ENCODE measurements at regions not wholly inside any gene's neighbourhood (a gene's known extent, or its start where the extent isn't known, plus 50 kb on each side); places are given as distances from the start of the nearest gene placed in this dataset.

DNA sequence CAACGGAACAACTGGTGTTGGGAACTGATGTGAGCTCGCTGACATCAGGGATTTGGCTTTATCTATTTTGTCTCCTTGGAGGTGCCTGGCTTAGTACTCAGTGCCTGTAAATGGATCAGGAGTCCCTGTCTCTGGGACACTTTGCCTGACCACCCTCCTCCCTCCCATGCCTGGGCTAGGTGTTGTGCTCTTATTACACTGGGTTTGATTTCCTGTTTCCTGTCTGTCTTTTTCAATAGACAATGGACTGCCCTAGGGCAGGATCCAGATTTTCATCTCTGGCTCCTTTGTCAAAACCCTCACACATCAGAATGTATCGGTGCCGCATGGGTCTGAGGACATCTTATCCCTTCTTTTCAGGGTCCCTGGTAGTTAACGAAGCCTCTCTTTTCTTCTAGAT is 223.6 kb upstream of the ASIC2 start:
- no peak for DNase-seq

DNA sequence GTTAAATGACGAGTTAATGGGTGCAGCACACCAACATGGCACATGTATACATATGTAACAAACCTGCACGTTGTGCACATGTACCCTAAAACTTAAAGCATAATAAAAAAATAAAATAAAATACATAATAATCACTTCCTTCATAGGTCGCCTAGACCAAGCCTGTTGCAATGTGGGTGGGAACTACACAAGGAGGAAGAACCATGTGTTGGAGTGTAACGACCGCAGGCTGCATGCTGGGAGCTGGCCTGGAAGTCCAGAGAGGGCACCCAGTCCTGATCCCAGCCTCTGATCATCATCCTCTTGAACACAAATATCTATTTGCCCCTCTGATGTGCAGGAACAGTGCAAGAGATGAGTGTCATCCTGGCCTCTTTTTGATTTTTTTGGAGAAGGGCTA is 224.7 kb upstream of the ASIC2 start:
- DNase-seq: no peak

DNA sequence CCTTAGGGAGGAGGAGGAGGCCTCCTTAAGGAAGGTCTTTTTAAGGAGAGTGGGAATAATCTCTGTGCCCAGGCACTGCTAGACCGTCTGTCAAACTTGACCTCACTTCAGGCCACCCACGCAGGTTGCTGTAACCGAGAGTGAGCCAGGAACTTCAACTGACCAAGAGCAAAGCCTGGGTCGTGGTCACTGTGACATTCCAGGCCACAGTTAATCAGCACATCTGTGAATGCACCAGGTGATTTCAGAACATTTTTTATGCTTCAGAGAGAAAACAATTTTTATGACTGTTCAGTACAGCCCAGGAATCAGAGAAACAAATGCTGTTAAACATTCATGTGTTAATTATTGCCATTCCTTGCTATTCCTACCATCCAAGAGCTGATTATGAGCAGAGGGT is 226.6 kb upstream of the ASIC2 start:
- DNase-seq: no peak

DNA sequence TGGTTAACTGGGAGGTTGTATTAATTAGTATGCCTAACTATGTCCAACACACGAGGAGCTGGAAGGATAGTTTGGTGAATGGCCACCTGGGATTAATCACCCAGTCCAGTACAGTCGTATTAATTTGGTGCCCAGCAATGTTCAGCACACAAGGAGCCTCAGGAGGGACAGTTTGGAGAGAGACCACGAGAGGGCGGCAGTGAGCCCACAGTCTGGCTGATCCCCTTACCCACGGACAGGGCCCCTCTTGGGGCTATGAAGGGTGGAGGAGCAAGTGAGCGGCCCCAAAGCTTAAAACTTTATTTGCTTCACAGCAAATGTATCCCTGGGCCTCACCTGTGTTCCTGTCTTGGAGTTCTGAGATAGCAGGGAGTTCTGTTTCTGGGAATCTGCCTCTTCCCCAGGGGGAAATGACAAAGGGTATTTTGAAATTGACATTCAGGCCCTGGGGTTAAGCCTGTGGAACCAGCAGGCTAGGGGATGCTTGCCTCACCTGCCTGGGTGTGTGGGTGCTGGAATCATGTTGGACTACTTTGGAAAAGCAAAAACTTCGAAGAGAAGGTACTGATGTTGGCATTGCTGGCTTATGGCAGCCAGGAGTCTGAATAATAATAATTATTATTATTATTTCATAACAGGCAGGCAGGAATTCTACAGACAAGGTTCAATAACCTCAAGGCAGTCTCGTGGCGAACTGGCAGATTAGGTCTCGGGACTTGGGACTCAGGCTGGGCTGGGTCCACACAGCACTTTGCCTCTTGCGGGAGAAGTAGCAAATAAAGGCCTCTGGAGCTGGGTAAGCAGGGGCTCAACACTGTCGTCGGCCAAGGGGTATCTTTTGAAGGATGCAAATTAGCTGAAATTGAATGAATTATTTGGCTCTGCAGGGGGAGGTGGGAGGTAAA is 227.6 kb upstream of the ASIC2 start:
- DNase-seq: peak; percentile 68

DNA sequence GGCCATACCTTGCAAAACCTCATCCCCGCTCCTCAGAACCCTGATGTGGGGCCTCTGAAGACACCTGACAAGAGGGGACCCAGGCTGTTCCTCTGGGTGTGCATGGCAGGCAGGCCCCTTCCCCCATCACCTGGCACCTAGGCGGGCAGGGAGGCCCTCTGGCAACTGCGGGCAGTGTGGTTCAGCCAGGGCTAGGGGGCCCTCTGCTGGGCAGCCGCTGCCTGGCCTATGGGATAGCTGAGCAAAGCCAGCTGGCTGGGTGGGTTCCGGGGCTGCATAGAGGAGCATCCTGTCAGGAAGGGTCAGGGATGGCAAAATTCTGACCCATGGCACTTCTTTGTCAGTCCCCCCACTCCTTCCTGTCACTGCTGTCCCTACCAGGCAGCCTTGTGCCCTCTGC is 228.7 kb upstream of the ASIC2 start:
- DNase-seq: peak; percentile 4

DNA sequence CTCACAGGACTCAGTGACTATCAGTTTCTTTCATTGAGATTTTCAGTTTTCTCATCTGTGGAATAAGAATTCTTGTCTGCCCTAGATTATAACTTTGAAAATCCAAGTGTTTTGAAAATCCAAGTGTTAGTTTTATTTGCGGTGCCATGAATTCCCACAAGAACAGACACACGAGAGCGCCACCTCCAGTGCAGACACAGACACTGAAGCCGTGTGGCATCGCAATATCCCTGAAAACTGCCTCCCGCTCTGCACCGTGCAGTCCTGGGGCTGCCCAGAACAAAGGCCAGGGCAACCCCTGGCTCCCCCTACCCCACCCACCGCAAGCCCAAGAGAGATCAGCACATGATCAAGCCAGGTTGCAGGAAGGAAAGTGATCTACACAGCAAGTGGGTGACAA is 229.5 kb upstream of the ASIC2 start:
- DNase-seq: no peak

DNA sequence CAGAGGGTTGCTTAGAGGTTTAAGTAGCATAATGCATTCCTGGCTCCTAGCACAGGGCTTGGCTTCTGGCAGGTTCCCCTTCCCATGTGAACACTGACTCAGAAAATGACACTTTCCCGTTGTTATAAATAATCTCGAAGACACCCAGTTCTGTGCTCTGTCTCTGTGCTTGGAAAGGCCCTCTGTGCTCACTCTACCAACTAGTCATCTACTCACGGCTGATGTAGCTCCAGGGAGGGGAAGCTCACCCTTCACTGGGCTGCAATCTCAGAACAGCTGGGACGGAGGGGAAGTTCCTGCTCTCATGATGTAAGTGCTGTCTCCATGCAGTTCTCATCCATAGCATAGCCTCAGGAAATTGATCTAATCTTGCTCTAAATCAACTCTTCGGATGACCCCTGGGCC is 230.5 kb upstream of the ASIC2 start:
- DNase-seq: no peak

DNA sequence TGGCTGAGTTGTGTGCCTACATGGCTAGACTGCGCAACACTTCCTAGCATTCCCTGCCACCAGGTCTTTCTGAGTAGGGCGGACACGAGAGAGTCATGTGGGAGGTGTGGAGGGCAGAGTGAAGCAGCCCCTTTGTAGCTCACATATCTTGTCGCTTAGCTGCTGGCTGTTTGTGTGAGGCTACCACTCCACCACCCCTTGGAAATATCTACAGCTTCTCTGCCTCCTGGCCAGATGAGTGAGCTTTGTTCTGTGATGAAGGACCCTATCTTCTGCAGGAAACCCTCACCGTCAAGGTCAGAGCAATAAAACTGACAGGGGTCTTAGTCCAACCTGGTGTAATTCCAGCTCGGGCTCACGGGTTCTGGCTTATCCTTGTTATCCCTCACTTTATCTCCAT is 232.1 kb upstream of the ASIC2 start:
- DNase-seq: no peak

DNA sequence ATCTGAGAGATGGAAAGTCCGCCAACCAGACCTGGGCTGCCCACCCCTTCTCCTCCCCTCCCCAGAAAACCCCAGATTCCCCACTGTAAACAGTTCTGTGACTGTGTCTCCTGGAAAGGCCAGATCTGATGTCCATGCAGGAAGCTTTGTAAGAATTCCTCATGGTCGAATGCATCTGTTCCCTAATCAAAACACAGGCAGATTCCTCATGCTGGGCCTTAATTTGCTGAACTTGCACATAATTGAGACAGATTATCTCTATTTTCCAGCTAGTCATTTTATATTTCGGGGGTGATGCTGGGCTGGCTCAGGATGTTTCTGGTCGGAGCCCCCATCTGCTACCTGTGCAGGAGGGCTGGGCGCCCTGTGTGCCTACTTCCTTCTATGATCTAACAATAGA is 233.6 kb upstream of the ASIC2 start:
- DNase-seq: no peak

DNA sequence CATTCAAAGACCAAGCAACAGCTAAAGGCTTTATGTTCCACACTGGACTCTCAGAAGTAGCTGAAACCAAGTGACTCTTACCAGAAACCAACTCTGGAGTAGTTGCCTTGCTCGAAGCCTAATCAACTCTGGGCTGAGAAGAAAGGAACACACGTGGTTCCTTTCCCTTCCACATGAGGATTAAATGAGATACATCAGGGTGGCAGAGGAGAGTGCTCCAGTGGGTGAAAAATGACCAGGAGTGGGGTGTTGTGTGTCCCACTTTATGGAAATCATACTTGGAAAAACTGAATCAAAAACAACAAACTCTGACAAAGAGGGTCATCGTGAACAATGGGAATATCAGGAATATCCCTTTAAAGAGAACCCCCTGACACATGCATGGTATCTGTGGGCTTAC is 234.2 kb upstream of the ASIC2 start:
- DNase-seq: no peak

DNA sequence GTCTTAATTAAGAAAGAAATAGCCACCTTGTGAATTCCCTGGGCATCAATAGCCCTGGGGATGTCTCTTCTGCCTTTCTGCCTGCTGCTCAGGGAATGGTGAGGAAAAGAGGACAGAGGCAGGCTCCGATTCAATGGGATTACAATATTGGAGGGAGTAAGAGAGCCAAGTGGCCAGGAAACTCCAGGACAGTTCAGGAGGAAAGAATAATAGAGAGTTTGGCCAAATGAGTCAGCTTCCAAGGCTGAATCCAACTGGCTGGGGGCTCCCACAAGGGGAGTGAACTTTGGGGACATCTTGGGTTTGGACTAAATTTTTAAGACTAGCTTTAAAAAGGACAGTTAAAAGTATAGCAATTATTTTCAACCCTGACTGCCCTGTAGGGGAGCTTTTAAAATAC is 235.8 kb upstream of the ASIC2 start:
- DNase-seq: no peak

DNA sequence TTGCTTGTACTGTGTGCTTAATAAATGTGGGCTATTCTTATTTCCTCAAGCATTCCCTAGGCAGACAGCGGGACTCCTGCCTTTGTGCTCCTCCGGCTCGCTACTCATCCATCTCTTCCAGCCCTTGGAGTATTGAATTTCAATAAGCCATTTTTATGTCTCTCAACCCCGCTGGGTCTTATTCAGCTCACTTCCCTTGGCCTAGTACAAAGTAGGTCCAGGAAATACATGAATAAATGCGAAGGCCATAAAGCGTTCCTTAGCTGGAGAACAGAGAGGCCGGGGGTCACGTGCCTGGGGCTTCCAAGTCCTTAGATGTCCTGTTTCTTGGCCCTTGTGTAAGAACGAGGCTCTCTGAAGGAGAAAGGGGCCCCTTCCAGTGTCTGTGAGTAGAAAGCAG is 236.7 kb upstream of the ASIC2 start:
- DNase-seq: no peak

DNA sequence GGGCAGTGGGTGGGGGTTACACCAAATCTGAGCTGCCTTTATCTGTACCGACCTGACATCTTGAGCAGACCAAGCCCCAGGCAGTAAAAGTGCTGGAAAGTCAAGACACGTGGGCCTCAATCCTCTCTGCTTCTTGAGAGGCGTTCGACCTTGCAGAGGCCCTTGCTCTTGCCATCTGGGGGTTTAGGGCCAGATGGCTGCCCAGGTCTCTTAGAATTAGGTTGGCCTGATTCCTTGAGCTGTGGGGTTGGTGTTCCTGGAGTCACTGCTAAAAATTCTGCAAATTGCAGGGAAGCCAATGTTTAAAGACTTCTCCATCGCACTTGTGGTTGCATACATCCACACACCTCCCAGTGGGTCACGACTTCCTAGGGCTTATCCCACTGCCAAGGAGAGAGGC is 238.2 kb upstream of the ASIC2 start:
- DNase-seq: no peak

DNA sequence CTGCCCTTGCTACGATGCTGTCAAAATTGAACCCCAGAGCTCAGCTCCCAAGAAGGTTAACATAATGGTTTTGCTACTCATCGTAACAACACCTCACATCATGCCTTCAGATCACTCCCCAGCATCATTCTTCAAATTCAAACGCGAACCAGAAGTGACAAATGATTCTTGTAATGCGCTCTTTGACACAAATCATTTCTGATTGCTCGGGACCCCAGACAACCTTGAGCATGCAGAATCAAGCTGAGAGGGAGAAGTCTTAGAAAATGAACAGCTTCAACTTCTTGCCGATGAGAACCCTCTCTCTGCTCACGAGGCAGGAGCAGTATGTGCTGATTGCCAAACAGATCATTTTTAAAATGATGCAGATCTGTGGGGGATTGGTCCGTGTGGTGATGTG is 241.0 kb upstream of the ASIC2 start:
- DNase-seq: no peak

DNA sequence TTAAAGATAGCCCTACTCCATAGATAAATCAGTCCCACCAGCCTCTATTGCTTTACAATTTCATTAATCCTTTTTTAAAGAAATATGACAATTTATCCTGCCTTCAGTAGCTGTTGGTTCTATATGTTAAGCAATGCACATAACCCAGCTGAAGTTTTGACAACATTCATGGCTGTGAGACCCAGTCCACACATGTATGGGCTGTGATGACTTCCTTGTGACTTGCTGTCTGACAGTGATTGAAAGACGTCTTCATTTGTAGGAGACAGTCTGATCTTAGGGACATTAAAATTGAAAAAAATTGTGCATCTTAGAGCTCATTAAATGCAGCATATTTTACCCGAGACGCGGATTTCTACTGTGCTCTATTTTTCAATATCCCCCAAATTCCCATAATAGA is 252.0 kb upstream of the ASIC2 start:
- no peak for DNase-seq

DNA sequence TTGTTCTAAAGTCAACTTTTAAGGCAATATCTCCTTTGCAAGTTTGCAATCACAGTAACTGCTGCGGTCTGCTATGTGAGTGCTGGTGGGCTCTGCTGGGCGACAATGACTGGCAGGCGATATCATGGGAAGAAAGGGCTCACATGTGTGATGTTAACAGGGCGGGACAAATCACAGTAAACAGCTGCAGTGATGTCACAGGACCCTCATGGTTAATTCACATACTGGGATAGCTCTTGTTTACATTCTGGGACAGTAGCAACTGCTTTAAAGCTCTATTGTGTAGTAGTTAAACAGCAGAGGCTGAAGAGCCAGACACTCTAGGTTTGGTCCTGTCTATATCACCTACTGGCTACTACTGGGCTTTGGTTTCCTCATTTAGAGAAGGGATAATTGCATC is 257.2 kb upstream of the ASIC2 start:
- DNase-seq: no peak

DNA sequence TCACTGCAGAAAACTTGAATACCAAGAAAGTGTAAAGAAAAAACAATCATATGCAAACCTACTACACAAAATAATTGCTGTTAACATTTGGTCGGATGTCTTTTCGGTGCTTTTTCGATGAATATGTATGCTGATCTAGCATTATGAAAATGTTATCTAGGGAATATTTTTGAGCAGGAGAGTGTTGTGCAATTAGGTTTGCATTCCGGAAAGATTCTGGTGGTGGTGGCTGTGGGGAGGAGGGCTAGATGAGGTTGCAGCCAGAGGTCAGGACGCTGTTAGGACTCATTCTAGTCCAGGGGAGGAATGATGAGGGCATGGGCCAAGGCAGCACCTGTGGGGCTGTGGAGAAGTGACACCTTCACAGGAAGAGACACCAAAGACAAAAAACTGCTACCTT is 258.0 kb upstream of the ASIC2 start:
- DNase-seq: no peak

DNA sequence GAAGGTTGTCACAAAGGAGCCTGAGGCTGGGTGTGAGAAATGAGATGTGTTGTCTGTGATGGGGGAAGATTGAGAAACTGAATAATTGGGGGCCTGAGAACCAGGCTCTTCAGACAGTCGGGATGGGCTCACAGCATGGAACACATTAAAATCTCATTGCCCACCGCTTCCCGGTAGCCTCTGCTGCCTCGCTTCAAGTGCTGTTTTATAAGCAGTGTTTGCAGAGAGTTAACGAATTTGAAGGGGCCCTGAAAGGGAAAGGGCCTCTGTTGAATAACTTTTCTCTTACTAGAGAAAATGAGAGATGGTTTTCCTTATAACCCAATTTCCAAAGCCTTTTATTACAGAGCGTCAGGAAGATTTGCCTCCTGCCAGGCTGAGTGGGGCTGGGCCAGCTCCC is 258.8 kb upstream of the ASIC2 start:
- no peak for DNase-seq

DNA sequence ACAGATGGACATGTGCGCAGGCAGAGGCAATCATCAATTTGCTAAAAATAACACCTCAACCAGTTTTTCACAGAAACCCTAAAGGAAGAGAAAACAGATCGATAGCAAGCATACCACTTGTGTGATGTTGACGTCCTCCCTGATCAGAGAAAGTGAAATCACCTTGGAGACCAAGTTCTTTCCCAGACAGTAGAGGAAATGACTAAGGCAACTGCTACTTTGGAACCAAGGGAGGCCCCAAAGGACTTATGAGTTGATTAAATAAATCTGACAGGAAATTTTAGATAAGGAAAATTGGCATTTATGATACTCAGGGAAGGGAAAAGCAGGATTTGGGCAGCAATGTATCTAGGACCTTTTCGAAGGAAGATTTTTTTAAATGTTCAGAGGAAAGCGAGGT is 267.1 kb upstream of the ASIC2 start:
- DNase-seq: no peak

DNA sequence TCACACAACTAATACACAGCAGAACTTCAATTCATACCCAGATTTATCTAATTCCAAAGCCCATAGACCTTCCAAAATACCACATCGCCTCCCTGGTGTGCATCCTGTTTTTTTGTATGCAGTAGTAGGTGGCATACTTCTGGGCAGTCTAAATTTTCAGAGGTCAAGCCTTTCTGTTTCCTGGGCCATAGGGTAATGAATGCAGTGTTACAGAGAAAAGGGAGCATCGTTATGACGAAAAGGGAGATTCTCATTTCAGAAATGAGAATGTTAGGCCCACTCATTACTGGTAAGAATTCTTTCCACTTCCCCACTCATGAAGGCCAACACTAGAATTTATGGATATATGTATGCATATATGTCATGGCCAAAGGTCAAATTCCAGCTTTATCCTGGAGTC is 267.8 kb upstream of the ASIC2 start:
- DNase-seq: no peak

DNA sequence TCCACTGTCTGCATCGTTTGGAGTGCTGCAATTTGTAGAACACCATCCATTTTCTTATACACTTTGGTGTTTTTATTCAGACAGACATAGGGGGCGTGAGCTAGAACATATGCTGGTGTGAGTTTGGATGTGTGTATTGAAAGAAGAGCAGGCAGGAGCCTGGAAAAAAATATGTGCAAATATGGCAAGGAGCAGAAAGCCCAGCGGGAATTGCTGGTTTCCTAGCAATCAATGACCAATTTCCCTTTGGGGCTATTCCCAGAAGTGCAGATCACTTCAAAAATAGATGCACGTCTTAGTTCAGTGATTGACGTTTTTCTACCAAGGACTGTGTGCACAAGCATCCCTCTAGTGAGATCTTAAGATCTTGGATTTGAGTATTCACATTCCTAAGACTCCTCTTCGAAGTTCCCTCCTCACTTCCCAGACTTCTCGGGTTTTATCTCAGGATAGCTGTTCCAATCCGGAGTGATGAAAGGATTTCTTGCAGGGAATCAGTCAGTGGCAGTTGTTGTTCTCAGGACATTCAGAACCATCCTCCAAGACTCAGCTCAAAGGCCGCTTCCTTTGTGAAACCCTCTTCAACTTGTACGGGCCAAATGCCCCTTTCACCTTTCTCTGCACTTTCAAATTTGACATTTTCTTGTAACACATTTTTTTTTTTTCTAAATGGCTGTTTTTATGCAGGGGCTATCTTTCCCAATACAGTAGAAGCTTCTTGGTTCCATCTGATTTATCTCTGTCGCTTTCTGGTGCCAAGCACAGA is 268.7 kb upstream of the ASIC2 start:
- no peak for DNase-seq

DNA sequence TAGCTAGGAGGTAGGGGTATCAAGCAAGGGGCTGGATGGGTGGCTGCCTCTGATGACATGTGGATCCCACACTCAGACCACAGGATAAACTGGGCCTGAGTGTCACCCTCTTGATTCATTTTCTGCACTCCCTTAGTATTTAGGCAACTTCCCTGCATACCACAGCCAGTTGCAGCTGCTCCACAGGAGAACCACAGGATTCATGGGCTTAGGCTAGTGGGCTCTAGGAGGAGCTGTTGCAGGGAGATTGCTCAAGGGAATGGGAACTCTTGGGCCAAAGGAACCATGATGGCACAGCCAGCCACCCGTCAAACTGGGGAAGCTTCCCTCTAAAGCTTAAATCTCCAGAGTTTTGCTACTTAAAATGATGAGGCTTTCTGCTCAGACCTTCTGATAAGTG is 269.7 kb upstream of the ASIC2 start:
- DNase-seq: no peak

DNA sequence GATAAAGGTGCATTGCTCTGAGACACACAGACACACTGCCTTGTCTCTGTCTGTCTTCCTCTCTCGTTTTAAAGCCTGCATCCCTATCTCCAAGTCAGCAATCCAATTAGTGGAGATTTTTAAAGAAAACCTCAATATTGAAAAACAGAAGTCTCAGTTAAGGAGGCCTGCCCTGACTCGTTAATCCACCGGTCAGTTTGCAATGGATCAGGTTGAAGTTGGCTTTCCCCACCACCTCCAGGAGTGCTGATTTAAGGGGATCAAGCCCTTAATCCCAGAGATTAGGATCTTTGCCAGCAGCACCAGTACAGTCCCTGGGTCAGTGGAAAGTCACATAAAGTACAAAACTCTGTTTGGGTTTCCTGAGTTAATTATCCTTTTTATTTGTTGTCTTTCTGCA is 271.1 kb upstream of the ASIC2 start:
- no peak for DNase-seq

DNA sequence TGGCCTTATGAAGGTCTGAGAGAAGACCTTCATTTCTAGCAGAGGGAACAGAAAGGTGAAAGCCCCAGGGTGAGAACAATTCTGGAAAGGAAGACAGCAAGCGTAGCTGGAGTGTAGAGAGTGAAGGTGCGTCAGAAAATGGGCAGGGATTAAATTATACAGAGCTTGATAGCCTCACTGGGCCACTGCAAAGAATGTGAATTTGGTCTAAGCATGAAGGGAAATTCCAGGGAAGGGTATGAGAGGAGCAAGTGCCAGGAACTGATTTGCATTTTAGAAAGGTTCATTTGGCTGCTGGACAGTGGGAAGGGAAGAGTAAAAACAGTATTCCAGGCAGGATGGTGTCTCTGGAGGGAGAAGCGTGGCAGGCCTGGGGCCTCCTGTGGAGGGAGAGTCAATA is 274.1 kb upstream of the ASIC2 start:
- no peak for DNase-seq

DNA sequence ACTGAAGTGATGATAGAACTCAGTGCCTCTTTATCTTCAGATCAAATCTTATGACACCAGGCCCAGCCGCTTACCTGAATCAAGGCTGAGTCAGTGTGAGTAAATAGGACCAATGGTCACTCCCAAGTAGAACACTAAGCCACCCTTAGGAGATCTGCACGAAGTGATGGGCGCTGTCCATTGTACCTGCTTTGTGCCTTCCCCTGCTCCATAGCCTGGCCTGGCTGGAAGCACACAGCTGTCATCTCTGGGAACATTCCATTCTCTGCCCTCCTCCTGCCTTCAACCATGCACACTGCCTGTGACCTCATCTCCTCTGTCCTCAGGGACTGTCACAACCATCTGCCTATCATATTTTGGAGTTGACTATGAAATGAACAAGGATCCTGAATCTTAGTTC is 279.5 kb upstream of the ASIC2 start:
- DNase-seq: no peak
